T47D (cell line): ENCODE measurements at regions not wholly inside any gene's neighbourhood (a gene's known extent, or its start where the extent isn't known, plus 50 kb on each side); places are given as distances from the start of the nearest gene placed in this dataset.
"Not testable (repeated sequence)": the region's sequence is repeated elsewhere in the genome, so short reads cannot be mapped to it uniquely, and the experiment has no call there.

Source experiments
- DNase-seq, 2 experiments: peaks; one replicate each; pipeline versions ENCODE4 v3.0.0 to v3.0.0-alpha.2; 2011 to 2012; ENCODE audit warnings: low read depth in 1 of 2, low spot score in 1 of 2
- JUND ChIP-seq: IDR thresholded peaks from 2 replicates; pipeline ENCODE4 v1.6.1; 2012; ENCODE audit warnings: low read depth
- in situ Hi-C: cut with HindIII; loops from 2 replicates; pipeline ENCODE4 v1.10.0; 2016; ENCODE audit warnings: low sequenced_read_pairs, low pct_unique_long_range_greater_than_20kb

DNA sequence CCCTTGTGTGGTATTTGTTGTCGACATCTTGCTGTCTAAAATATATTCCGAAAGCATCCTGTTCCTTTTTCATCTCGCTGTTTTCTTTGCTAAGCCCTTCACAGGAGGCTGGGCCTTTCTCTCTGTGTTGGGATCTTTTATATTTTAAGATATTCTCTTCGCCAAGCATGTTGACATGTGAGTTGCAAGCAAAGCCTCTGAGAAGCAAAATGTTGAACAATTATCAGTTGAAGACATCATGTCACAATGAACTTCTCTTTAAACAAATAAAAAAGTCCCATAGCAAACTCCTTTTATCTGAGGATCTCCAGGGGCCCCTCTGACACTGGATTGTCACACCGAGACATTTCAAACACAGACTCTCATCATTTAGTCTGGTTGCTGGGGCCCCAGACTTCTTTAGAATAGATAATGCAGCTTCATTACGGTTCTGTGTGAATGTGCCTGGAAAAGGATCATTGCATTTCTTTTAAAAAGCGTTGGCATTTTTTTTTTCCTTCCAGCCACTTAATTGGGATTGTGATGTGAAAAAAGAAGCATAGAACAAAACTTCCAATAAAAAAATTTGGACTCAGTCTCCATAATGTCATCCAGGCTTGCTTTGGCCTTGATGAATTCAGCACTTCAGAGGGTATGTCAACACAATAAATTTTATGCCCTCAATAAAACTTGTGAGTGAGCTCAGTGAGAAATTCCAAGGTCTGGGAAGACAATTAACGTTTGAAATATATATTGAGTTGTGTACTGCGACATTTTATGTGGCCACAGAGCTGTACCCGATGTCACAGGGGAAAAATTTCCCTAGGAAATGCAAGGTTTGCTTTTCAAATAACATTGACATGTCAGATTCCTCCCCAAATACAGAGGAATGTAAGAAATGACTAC lies 496.8 kb downstream of the XYLT1 start:
- peak; percentile 28; the same call in 1 of the 2 replicates for TF ChIP-seq JUND
- DNase-seq: peak in 1 of 2 experiments; percentile 96
- in situ Hi-C loops: no loop called here

- no peak for TF ChIP-seq JUND
- in situ Hi-C loops: no loop called here
- peak in 1 of 2 experiments; percentile 64 for DNase-seq
These were observed 488.1 kb downstream of the XYLT1 start for GRCh38 chr16:16982614-16983013.

DNA sequence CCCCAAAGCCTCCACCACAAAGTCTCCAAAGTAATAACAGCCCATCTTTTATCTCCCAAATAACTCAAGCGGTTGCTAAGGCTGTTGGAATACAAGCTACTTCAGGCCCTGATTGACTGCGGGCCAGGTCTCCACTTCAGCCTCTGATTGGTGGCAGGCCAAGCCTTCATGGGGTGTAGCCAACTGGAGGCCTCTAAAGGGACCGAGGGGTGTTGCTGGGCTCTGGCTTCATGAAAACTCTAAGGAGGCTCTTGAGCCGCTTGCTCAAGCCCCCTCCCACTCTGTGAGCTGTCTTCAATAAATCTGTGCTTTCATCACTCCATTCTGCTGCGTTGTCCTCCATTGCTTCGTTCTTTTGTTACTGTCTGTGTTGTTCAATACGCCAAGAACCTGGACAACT lies 487.2 kb downstream of the XYLT1 start:
- no peak for DNase-seq
- TF ChIP-seq JUND: no peak
- in situ Hi-C loops: no loop called here

DNA sequence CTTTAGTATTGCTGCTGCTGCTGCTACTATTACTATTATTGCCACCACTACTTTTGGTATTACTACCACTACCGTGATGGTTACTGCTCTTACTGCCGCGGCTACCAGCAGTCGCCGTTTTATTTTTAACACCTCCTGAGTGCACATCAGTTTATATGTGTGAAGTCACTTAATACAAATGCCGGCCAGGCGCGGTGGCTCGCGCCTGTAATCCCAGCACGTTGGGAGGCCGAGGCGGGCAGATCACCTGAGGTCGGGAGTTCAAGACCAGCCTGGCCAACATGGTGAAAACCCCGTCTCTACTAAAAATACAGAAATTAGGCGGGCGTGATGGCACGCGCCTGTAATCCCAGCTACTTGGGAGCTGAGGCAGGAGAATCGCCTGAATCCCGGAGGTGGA lies 486.7 kb downstream of the XYLT1 start:
- DNase-seq, in situ Hi-C loops: not testable (repeated sequence)

DNA sequence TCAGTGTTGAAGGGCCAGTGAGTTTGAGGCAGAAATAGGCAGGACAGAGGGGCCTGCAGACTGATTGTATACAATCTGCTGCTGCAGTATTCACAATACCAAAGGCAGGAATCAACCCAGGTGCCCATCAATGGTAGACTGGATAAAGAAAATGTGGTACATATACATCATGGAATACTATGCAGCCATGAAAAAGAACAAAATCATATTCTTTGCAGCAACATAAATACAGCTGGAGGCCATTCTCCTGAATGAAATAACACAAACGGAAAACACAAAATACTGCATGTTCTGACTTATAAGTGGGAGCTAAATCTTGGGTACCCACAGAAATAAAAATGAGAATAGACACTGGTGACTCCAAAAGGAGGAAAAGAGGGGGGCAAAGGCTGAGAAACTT lies 485.1 kb downstream of the XYLT1 start:
- TF ChIP-seq JUND: no peak
- no peak for DNase-seq
- in situ Hi-C loops: no loop called here

DNA sequence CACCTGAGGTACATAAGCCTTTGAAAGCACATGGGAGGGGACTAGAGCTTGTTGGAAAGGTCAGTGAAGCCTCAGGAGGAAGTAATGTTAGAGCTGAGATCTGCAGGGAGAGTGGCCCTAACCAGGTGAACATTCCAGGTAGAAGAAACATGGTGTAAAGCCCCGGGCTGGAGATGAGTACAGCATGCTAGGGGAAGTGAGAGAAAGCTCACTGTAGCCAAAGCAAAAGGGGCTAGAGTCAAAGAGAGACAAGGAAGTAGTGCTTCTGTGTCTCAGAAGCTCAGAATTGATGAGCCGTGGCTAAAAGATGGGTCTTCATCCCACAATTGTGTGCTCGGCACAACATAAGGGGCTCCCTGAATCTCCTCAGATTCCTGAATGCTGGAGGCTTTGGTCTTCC lies 481.8 kb downstream of the XYLT1 start:
- no peak for TF ChIP-seq JUND
- DNase-seq: no peak
- in situ Hi-C loops: no loop called here

- in situ Hi-C loops: no loop called here
- TF ChIP-seq JUND: no peak
These were observed 481.4 kb downstream of the XYLT1 start for GRCh38 chr16:16989368-16989767.

DNA sequence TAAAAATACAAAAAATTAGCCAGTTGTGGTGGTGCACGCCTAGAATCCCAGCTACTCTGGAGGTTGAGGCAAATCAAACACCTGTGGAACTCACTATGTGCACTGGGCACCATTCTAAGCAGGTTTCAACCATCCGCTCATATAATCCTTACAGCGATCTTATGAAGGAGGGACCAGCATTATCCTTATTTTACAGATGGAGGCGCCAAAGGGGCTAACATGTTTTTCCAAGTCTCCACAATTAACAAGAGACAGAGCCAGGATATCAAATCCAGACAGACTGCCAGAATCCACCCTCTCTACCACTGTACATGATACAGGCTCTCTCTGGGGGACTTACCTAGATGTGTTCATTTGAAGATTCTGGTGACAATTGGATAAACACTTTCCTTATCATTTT lies 479.0 kb downstream of the XYLT1 start:
- no peak for TF ChIP-seq JUND
- DNase-seq: no peak
- in situ Hi-C loops: no loop called here

More at GRCh38 chr16:16989368-16989767, 481.4 kb downstream of the XYLT1 start:
- no peak for DNase-seq

- no peak for TF ChIP-seq JUND
- in situ Hi-C loops: no loop called here
- no peak for DNase-seq
These were observed 477.6 kb downstream of the XYLT1 start for GRCh38 chr16:16992975-16993765.

GRCh38 chr16:16994831-16995230 lies 475.9 kb downstream of the XYLT1 start:
- in situ Hi-C loops: no loop called here
- TF ChIP-seq JUND: no peak

GRCh38 chr16:16996827-16997226 lies 473.9 kb downstream of the XYLT1 start:
- no peak for TF ChIP-seq JUND
- peak in 1 of 2 experiments; percentile 51 for DNase-seq
- in situ Hi-C loops: no loop called here

More at GRCh38 chr16:16994831-16995230, 475.9 kb downstream of the XYLT1 start:
- DNase-seq: no peak

- TF ChIP-seq JUND: no peak
- no peak for DNase-seq
- in situ Hi-C loops: no loop called here
These were observed 473.4 kb downstream of the XYLT1 start for GRCh38 chr16:16997349-16997748.

GRCh38 chr16:17001471-17001870 lies 469.3 kb downstream of the XYLT1 start:
- no peak for DNase-seq
- in situ Hi-C loops: no loop called here
- TF ChIP-seq JUND: no peak
